ENCODE measurements at regions not wholly inside any gene's neighbourhood (a gene's known extent, or its start where the extent isn't known, plus 50 kb on each side); places are given as distances from the start of the nearest gene placed in this dataset.

GRCh38 chr5:25662610-25663009, 1017.8 kb upstream of the CDH10 start:
- no peak for TF ChIP-seq CTCF (conservative IDR thresholded peaks at IDR 0.05 in 1 of 2, IDR thresholded peaks at IDR 0.05 in 1 of 2; ENCODE audit: low read depth in 1 of 2, low read length in 2 of 2)
- TF ChIP-seq EZH2 (IDR thresholded peaks at IDR 0.05; ENCODE audit: low read length, missing control alignments), result no peak

Measured in fibroblast of lung (primary cell).